Left renal cortex interstitium (tissue), 4 donors: ENCODE measurements at regions not wholly inside any gene's neighbourhood (a gene's known extent, or its start where the extent isn't known, plus 50 kb on each side); places are given as distances from the start of the nearest gene placed in this dataset.

Experiments
- DNase-seq, 4 donors: peaks; one replicate each; pipeline ENCODE4 v3.0.0-alpha.2; 2013; ENCODE audit warnings: low read depth in 4 of 4, low spot score in 2 of 4, missing footprints in 1 of 4

- no peak for DNase-seq
Measured at GRCh38 chr7:17507717-17508116, 209.3 kb downstream of the AHR start.

GRCh38 chr7:17512181-17512675, 213.8 kb downstream of the AHR start:
- no peak for DNase-seq

GRCh38 chr7:17516771-17517170, 218.3 kb downstream of the AHR start:
- no peak for DNase-seq

- no peak for DNase-seq
Measured at GRCh38 chr7:17520941-17521340, 222.5 kb downstream of the AHR start.

GRCh38 chr7:17521437-17521836, 223.0 kb downstream of the AHR start:
- no peak for DNase-seq

- no peak for DNase-seq
Measured at GRCh38 chr7:17523813-17524739, 225.6 kb downstream of the AHR start.

GRCh38 chr7:17524746-17525145, 226.3 kb downstream of the AHR start:
- no peak for DNase-seq

GRCh38 chr7:17526621-17527020, 228.2 kb downstream of the AHR start:
- no peak for DNase-seq

GRCh38 chr7:17528636-17529035, 230.2 kb downstream of the AHR start:
- no peak for DNase-seq

GRCh38 chr7:17530244-17530643, 231.8 kb downstream of the AHR start:
- DNase-seq, result no peak

GRCh38 chr7:17530741-17531421, 232.4 kb downstream of the AHR start:
- no peak for DNase-seq

GRCh38 chr7:17532861-17533404, 234.5 kb downstream of the AHR start:
- no peak for DNase-seq

GRCh38 chr7:17534348-17534747, 235.9 kb downstream of the AHR start:
- no peak for DNase-seq

GRCh38 chr7:17535776-17536175, 237.3 kb downstream of the AHR start:
- no peak for DNase-seq

GRCh38 chr7:17544401-17544800, 245.9 kb downstream of the AHR start:
- DNase-seq, result no peak

- DNase-seq, result no peak
Measured at GRCh38 chr7:17545348-17545747, 246.9 kb downstream of the AHR start.

GRCh38 chr7:17546189-17546588, 247.7 kb downstream of the AHR start:
- no peak for DNase-seq

- DNase-seq, result no peak
Measured at GRCh38 chr7:17546592-17546991, 248.1 kb downstream of the AHR start.

- no peak for DNase-seq
Measured at GRCh38 chr7:17548014-17548653, 249.7 kb downstream of the AHR start.

GRCh38 chr7:17549406-17549805, 251.0 kb downstream of the AHR start:
- no peak for DNase-seq

- no peak for DNase-seq
Measured at GRCh38 chr7:17552373-17552772, 253.9 kb downstream of the AHR start.
